Smooth muscle cell (in vitro differentiated cells): ENCODE measurements at regions not wholly inside any gene's neighbourhood (a gene's known extent, or its start where the extent isn't known, plus 50 kb on each side); places are given as distances from the start of the nearest gene placed in this dataset.

Experiments
- DNase-seq: peaks from one replicate; lab custom pipeline; 2025; ENCODE audit not compliant: unreplicated experiment; lab: John Stamatoyannopoulos, UW
- H2AFZ ChIP-seq: fragments of 200-600 bp; sonication (generic); 2 replicates; pipeline ENCODE4 v1.6.0; 2016; ENCODE audit warnings: antibody characterized with exemption, low read depth, mild to moderate bottlenecking
- H3F3A ChIP-seq: fragments of 200-600 bp; sonication (generic); 2 replicates; pipeline ENCODE4 v1.6.0; 2017; ENCODE audit warnings: antibody characterized with exemption, low read depth
- H3K27ac ChIP-seq: fragments of 200-600 bp; sonication (generic); 2 replicates; pipeline ENCODE4 v1.5.1; 2016; ENCODE audit warnings: low read depth, mild to moderate bottlenecking
- H3K27me3 ChIP-seq: fragments of 200-600 bp; sonication (generic); 2 replicates; pipeline ENCODE4 v1.6.1; 2016; ENCODE audit warnings: low read depth, mild to moderate bottlenecking
- H3K36me3 ChIP-seq: fragments of 200-600 bp; sonication (generic); 2 replicates; pipeline ENCODE4 v1.5.1; 2016; ENCODE audit warnings: low read depth
- H3K4me1 ChIP-seq: fragments of 200-600 bp; sonication (generic); 2 replicates; pipeline ENCODE4 v1.5.1; 2016; ENCODE audit warnings: low read depth
- H3K4me2 ChIP-seq: fragments of 200-600 bp; sonication (generic); 2 replicates; pipeline ENCODE4 v1.6.0; 2016; ENCODE audit warnings: mild to moderate bottlenecking
- H3K4me3 ChIP-seq: fragments of 200-600 bp; sonication (generic); 2 replicates; pipeline ENCODE4 v1.5.1; 2016; ENCODE audit warnings: mild to moderate bottlenecking
- H3K79me2 ChIP-seq: fragments of 200-600 bp; sonication (generic); 2 replicates; pipeline ENCODE4 v1.6.0; 2016; ENCODE audit warnings: low read depth, mild to moderate bottlenecking
- H3K9ac ChIP-seq: fragments of 200-600 bp; sonication (generic); 2 replicates; pipeline ENCODE4 v1.6.0; 2016; ENCODE audit warnings: low read depth
- H3K9me3 ChIP-seq: fragments of 200-600 bp; sonication (generic); replicated peaks from 2 replicates; pipeline ENCODE4 v1.5.1; 2016; ENCODE audit warnings: low read depth
- H4K20me1 ChIP-seq: fragments of 200-600 bp; sonication (generic); 2 replicates; pipeline ENCODE4 v1.6.0; 2016; ENCODE audit warnings: low read depth
- WGBS: methylation state at CpG from one replicate; pipeline ENCODE4 v1.1.7; 2016; ENCODE audit warnings: low lambda C conversion rate; 5-methylcytosine and 5-hydroxymethylcytosine counted together
- TF ChIP-seq, protein P1 (sequence below): fragments of 200-600 bp; sonication (generic); IDR thresholded peaks from 2 replicates; pipeline ENCODE4 v1.5.1; 2017; ENCODE audit warnings: borderline replicate concordance, mild to moderate bottlenecking, antibody characterized with exemption; ENCODE audit not compliant: insufficient read depth, poor library complexity, severe bottlenecking

DNA sequence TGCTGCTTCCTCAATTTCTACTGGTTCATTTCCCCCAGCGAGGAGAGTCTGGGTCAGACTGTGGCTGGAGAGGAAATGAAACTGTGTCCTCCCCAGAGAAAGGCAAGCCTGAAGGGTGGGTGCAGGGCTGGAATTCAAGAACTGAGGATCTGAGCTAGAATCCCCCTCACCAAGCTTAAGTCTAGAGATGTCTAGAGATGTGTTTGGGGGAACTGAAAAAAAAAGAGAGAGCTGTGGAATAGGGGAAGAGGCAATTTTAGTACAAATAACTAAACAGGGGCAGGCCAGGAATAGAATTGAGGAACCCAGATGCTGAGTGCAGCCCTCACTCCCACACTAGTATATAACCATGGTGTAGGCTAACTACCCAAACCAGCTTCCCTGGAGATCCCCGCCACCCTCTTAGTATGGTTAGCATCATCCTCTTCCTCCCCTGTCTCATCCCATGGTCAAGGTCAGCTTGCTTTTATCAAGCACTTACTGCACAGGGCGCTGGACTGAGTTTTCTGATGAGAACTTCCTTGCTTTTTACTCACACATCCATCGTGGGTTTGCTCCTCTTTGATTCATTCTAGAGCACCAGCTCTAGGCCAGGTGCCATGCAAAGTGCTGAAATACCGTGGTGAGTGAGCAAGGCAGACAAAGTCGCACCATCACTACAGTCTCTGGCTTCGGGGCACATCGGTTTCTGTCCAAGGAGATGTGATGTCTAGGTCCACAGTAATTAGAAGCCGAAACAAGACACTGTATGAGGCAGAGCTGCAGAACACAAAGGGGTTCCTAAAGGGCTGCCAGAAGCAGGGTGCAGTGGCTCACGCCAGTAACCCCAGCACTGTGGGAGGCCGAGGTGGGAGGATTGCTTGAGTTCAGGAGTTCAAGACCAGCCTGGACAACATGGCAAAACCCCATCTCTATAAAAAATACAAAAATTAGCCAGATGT lies 112.9 kb upstream of the IPO9 start:
- Histone ChIP-seq H3K27ac (peak overlapping the region; percentile 92), H4K20me1 (peaks cover 5% of the 10 kb centered on the region), H3K4me2 (peak overlapping the region; percentile 65), H3K9me3 (no peaks in the 10 kb centered on the region), H3K4me1 (peaks cover 58% of the 10 kb centered on the region), H3K27me3 (no peaks in the 10 kb centered on the region), H3K79me2 (peaks cover 26% of the 10 kb centered on the region), H3F3A (peaks cover 45% of the 10 kb centered on the region), H3K36me3 (no peaks in the 10 kb centered on the region), H2AFZ (no peak overlapping the region), H3K4me3 (no peak overlapping the region), H3K9ac (peak overlapping the region; percentile 24)
- 81% methylated on average over 11 of the region's 11 CpGs for WGBS
- DNase-seq, result no peak
- TF ChIP-seq, protein P1, sequence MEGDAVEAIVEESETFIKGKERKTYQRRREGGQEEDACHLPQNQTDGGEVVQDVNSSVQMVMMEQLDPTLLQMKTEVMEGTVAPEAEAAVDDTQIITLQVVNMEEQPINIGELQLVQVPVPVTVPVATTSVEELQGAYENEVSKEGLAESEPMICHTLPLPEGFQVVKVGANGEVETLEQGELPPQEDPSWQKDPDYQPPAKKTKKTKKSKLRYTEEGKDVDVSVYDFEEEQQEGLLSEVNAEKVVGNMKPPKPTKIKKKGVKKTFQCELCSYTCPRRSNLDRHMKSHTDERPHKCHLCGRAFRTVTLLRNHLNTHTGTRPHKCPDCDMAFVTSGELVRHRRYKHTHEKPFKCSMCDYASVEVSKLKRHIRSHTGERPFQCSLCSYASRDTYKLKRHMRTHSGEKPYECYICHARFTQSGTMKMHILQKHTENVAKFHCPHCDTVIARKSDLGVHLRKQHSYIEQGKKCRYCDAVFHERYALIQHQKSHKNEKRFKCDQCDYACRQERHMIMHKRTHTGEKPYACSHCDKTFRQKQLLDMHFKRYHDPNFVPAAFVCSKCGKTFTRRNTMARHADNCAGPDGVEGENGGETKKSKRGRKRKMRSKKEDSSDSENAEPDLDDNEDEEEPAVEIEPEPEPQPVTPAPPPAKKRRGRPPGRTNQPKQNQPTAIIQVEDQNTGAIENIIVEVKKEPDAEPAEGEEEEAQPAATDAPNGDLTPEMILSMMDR, result no peak

- Histone ChIP-seq H3K4me2 (no peak overlapping the region), H4K20me1 (peaks cover 5% of the 10 kb centered on the region), H2AFZ (no peak overlapping the region), H3K9ac (no peak overlapping the region), H3K4me1 (peaks cover 59% of the 10 kb centered on the region), H3K79me2 (peaks cover 26% of the 10 kb centered on the region), H3K27me3 (no peaks in the 10 kb centered on the region), H3K9me3 (no peaks in the 10 kb centered on the region), H3K4me3 (no peak overlapping the region), H3K36me3 (no peaks in the 10 kb centered on the region), H3F3A (peaks cover 47% of the 10 kb centered on the region), H3K27ac (peak overlapping the region; percentile 41)
- DNase-seq, result no peak
- TF ChIP-seq, protein P1, result no peak
- WGBS, result 96% methylated on average over 7 of the region's 7 CpGs
Observed at GRCh38 chr1:201716742-201717135, 112.2 kb upstream of the IPO9 start.

DNA sequence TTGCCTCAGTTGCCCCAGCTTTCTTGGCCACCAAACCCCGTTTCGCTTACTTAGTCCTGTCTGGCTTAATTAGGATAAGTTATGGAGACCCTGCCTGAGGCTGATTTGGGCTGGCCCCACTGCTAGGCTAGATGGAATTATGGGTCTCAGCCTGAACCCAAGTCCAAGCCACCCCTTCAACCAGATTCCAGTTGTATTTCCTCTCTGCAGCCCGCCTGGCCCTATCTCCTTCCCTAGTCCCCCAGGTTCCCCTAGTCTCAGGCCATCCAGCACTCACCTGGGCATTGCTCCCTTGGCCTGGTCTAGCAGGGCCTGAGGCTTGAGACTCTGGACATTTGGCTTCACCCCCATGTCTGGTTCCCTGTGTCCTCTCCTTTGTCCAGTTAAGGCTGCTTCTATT lies 111.7 kb upstream of the IPO9 start:
- 100% methylated on average over 3 of the region's 3 CpGs for WGBS
- Histone ChIP-seq H3K9me3 (no peaks in the 10 kb centered on the region), H3K4me2 (no peak overlapping the region), H3K36me3 (no peaks in the 10 kb centered on the region), H3K27me3 (no peaks in the 10 kb centered on the region), H3K4me3 (no peak overlapping the region), H2AFZ (no peak overlapping the region), H3K79me2 (peaks cover 29% of the 10 kb centered on the region), H3K27ac (peak overlapping the region; percentile 12), H3K9ac (no peak overlapping the region), H4K20me1 (peaks cover 5% of the 10 kb centered on the region), H3F3A (peaks cover 45% of the 10 kb centered on the region), H3K4me1 (peaks cover 60% of the 10 kb centered on the region)
- TF ChIP-seq, protein P1, result no peak
- DNase-seq, result no peak
